PC-9 (cell line): ENCODE measurements at regions not wholly inside any gene's neighbourhood (a gene's known extent, or its start where the extent isn't known, plus 50 kb on each side); places are given as distances from the start of the nearest gene placed in this dataset.

Source experiments
- CTCF ChIP-seq: fragments of 200-600 bp; sonication (generic); conservative IDR thresholded peaks from 2 replicates; pipeline ENCODE4 v1.6.1; 2017; ENCODE audit warnings: mixed run types, antibody characterized with exemption, mild to moderate bottlenecking, moderate library complexity
- EZH2 ChIP-seq: fragments of 200-600 bp; sonication (generic); IDR thresholded peaks from 2 replicates; pipeline ENCODE4 v1.8.0; 2017; ENCODE audit warnings: antibody characterized with exemption, low read depth

DNA sequence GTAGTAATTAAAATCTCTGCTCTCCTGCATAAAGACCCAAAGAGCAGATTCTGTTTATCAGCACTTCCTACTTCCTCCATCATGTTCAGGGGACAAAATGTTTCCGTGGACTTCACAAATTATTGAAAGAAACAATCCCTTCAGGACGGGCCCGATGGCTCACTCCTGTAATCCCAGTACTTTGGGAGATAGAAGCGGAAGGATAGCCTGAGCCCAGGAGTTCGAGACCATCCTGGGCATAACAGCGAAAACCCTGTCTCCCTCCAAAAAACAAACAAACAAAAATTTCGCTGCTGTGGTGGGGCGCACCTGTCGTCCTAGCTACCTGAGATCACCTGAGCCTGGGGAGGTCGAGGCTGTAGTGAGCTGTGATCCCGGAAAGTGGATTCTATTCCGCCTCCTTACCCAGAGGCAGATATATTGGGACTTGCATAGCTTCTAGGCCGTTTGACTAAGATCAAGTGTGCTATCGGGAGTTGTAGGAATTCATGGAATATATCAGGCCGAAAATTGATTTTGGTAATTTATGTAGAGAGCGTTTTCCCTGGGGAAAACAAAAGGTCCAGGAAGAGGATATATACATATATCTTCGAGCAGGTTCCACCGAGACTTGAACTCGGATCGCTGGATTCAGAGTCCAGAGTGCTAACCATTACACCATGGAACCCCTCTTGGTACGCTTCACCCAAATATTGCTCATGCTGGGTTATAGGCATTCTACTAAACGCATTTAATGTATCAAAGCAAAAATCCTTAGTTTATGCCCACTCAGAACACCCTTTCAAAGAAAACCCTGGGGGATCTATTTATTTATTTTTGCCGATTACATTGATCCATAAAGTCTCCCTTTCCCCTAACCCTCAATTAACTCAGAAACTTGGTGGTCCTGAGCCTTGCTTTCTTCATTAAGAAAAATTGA is 74.5 kb upstream of the ZNF184 start:
- TF ChIP-seq CTCF = no peak
- no peak for TF ChIP-seq EZH2
